ENCODE measurements at regions not wholly inside any gene's neighbourhood (a gene's known extent, or its start where the extent isn't known, plus 50 kb on each side); places are given as distances from the start of the nearest gene placed in this dataset.

- TF ChIP-seq YBX1 (IDR thresholded peaks at IDR 0.05): no peak
- TF ChIP-seq SMAD1 (IDR thresholded peaks at IDR 0.05; ENCODE audit: low read depth, low read length, partially characterized antibody): no peak
- TF ChIP-seq EGR1 (conservative IDR thresholded peaks at IDR 0.05): no peak
- TF ChIP-seq, protein P1, sequence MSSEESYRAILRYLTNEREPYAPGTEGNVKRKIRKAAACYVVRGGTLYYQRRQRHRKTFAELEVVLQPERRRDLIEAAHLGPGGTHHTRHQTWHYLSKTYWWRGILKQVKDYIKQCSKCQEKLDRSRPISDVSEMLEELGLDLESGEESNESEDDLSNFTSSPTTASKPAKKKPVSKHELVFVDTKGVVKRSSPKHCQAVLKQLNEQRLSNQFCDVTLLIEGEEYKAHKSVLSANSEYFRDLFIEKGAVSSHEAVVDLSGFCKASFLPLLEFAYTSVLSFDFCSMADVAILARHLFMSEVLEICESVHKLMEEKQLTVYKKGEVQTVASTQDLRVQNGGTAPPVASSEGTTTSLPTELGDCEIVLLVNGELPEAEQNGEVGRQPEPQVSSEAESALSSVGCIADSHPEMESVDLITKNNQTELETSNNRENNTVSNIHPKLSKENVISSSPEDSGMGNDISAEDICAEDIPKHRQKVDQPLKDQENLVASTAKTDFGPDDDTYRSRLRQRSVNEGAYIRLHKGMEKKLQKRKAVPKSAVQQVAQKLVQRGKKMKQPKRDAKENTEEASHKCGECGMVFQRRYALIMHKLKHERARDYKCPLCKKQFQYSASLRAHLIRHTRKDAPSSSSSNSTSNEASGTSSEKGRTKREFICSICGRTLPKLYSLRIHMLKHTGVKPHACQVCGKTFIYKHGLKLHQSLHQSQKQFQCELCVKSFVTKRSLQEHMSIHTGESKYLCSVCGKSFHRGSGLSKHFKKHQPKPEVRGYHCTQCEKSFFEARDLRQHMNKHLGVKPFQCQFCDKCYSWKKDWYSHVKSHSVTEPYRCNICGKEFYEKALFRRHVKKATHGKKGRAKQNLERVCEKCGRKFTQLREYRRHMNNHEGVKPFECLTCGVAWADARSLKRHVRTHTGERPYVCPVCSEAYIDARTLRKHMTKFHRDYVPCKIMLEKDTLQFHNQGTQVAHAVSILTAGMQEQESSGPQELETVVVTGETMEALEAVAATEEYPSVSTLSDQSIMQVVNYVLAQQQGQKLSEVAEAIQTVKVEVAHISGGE (CRISPR knock-in tag; IDR thresholded peaks at IDR 0.05): no peak
- no peak for TF ChIP-seq ZNF584 (CRISPR knock-in tag; IDR thresholded peaks at IDR 0.05; ENCODE audit: low read depth)
- no peak for TF ChIP-seq SMARCB1 (IDR thresholded peaks at IDR 0.05; ENCODE audit: insufficient read length, low read depth)
- TF ChIP-seq, protein P2, sequence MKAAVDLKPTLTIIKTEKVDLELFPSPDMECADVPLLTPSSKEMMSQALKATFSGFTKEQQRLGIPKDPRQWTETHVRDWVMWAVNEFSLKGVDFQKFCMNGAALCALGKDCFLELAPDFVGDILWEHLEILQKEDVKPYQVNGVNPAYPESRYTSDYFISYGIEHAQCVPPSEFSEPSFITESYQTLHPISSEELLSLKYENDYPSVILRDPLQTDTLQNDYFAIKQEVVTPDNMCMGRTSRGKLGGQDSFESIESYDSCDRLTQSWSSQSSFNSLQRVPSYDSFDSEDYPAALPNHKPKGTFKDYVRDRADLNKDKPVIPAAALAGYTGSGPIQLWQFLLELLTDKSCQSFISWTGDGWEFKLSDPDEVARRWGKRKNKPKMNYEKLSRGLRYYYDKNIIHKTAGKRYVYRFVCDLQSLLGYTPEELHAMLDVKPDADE (conservative IDR thresholded peaks at IDR 0.05; ENCODE audit: control insufficient read depth, low read depth, low read length): no peak
- TF ChIP-seq ZNF140 (CRISPR knock-in tag; IDR thresholded peaks at IDR 0.05): no peak
- no peak for TF ChIP-seq ZNF436 (CRISPR knock-in tag; IDR thresholded peaks at IDR 0.05)
- no peak for TF ChIP-seq ZNF449 (CRISPR knock-in tag; IDR thresholded peaks at IDR 0.05)
- no peak for TF ChIP-seq NFXL1 (CRISPR knock-in tag; IDR thresholded peaks at IDR 0.05)
- TF ChIP-seq FOSL1 (tag; conservative IDR thresholded peaks at IDR 0.05): no peak
- in situ Hi-C loops (cut with MboI): no loop called here
These were observed 83.6 kb downstream of the GPR37 start for GRCh38 chr7:124681946-124682345.

More at GRCh38 chr7:124681946-124682345, 83.6 kb downstream of the GPR37 start:
- Histone ChIP-seq H3K4me3 (no peak overlapping the region), H3K4me2 (ENCODE audit: insufficient read depth, low read length) (no peak overlapping the region), H3K27me3 (ENCODE audit: control insufficient read depth in 2 of 2, insufficient read depth in 2 of 2, low read length in 2 of 2) (no peaks in the 10 kb centered on the region), H2AFZ (ENCODE audit: low read depth, low read length) (no peak overlapping the region), H3K79me2 (ENCODE audit: control insufficient read depth, insufficient read depth, low read length) (no peaks in the 10 kb centered on the region), H3K9ac (ENCODE audit: insufficient read depth in 1 of 2, low read depth in 2 of 2, low read length in 2 of 2) (no peak overlapping the region), H3K4me1 (replicated peaks in 1 of 2; ENCODE audit: control insufficient read depth in 2 of 2, insufficient read depth in 2 of 2, low read length in 2 of 2) (no peaks in the 10 kb centered on the region), H3K9me1 (ENCODE audit: control insufficient read depth, insufficient read depth, low read length) (no peaks in the 10 kb centered on the region), H3K36me3 (ENCODE audit: control insufficient read depth, insufficient read depth, low read length) (no peaks in the 10 kb centered on the region), H4K20me1 (replicated peaks; ENCODE audit: control insufficient read depth, insufficient read depth, low read length) (no peaks in the 10 kb centered on the region), H3K27ac (ENCODE audit: extremely low read depth, low read depth, low read length) (no peak overlapping the region), H3K9me3 (replicated peaks; ENCODE audit: control insufficient read depth, insufficient read depth, low read depth, low read length) (no peaks in the 10 kb centered on the region)
- DNase-seq (ENCODE audit: extremely low read depth in 1 of 4, low spot score in 3 of 4) (no peak), FAIRE-seq (no peak), ATAC-seq (no peak)
- BruUV-seq (replicated peaks): no TSS peak
- CTCF ChIA-PET (ENCODE audit: low intra/inter-chr PET ratio): no interaction called here
- POLR2A ChIA-PET: no interaction called here
- 0% methylated on average over 1 of the region's 1 CpG for WGBS (ENCODE audit: insufficient coverage, low coverage, missing lambda C conversion rate)
- intact Hi-C loops (cut with micrococcal nuclease): loop anchor here (10.0 kb wide), 1 partner anchor 867 kb away; no protein-coding TSS in a partner anchor

Data from K562 (cell line).